B cell (primary cell): ENCODE measurements at regions not wholly inside any gene's neighbourhood (a gene's known extent, or its start where the extent isn't known, plus 50 kb on each side); places are given as distances from the start of the nearest gene placed in this dataset.

Source experiments
- EZH2 ChIP-seq: IDR thresholded peaks from 2 replicates; pipeline ENCODE4 v1.6.1; 2012; ENCODE audit warnings: borderline replicate concordance, low read depth, mild to moderate bottlenecking, moderate library complexity, low read length; ENCODE audit not compliant: insufficient read depth, poor library complexity, severe bottlenecking
- TF ChIP-seq, protein P1 (sequence below): fragments of 200-600 bp; IDR thresholded peaks from one replicate; pipeline ENCODE4 v1.8.0; 2022; ENCODE audit warnings: antibody characterized with exemption, mild to moderate bottlenecking

DNA sequence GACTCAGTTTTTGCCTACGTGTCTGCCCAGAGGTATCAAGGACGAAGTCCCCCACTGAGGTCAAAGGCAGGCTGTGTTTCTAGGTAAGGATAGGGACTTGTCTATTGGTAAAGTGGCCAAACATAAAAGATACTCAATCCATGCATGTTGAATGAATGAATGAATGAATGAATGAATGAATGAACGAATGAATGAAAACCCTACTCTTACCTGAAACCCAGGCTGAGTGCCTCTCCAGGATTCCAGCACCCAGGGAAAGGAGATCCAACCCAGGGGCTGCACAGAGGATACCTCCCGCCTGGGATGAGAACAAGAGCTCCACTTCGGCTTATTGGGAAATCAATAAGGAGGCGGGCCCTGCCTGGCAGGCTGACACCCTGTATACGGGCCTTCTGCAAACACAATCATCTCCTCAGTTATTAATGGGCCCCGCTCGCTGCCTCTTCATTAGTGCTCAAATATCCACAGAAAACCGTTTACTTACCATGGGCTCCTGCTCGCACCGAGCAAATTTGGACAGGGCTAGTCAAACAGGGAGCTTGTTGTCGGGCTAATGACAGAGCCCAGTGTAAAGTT, 177.4 kb downstream of the BUD13 start:
- TF ChIP-seq, protein P1, sequence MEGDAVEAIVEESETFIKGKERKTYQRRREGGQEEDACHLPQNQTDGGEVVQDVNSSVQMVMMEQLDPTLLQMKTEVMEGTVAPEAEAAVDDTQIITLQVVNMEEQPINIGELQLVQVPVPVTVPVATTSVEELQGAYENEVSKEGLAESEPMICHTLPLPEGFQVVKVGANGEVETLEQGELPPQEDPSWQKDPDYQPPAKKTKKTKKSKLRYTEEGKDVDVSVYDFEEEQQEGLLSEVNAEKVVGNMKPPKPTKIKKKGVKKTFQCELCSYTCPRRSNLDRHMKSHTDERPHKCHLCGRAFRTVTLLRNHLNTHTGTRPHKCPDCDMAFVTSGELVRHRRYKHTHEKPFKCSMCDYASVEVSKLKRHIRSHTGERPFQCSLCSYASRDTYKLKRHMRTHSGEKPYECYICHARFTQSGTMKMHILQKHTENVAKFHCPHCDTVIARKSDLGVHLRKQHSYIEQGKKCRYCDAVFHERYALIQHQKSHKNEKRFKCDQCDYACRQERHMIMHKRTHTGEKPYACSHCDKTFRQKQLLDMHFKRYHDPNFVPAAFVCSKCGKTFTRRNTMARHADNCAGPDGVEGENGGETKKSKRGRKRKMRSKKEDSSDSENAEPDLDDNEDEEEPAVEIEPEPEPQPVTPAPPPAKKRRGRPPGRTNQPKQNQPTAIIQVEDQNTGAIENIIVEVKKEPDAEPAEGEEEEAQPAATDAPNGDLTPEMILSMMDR: no peak
- no peak for TF ChIP-seq EZH2
